ENCODE measurements at regions not wholly inside any gene's neighbourhood (a gene's known extent, or its start where the extent isn't known, plus 50 kb on each side); places are given as distances from the start of the nearest gene placed in this dataset.

GRCh38 chr2:496729-497128 lies 180.5 kb downstream of the TMEM18 start:
- TF ChIP-seq SIN3A (conservative IDR thresholded peaks at IDR 0.05 in 1 of 2, IDR thresholded peaks at IDR 0.05 in 1 of 2; ENCODE audit: low read depth in 1 of 2, low read length in 2 of 2) = no peak
- TF ChIP-seq SIX5 (IDR thresholded peaks at IDR 0.05; ENCODE audit: low read depth, low read length) = no peak
- TF ChIP-seq EP300 (IDR thresholded peaks at IDR 0.05; ENCODE audit: borderline replicate concordance in 1 of 2, low read depth in 2 of 2, low read length in 2 of 2) = no peak
